Occipital lobe (tissue), 1 donor: ENCODE measurements at regions not wholly inside any gene's neighbourhood (a gene's known extent, or its start where the extent isn't known, plus 50 kb on each side); places are given as distances from the start of the nearest gene placed in this dataset.
"Not testable (repeated sequence)": the region's sequence is repeated elsewhere in the genome, so short reads cannot be mapped to it uniquely, and the experiment has no call there.

Source experiments
- DNase-seq: peaks from one replicate; lab custom pipeline; 2025; lab: John Stamatoyannopoulos, UW

DNA sequence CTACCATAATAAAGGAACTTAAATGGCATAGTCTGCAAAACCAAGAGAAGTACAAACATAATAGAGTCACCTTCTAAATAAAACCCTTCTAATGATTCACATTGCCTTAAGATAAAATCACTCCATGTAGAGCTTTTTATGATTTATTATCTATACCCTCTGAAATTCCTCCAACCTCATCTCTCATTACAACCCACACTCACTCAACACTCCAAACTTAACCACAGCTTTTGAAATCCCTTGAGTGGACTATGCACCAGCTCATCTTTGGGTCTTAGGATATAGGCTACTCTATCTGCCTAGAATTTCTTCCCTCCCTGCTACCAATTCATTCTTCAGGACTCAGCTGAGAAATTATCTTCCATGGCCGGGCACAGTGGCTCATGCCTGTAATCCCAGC lies 122.5 kb downstream of the CETN3 start:
- no peak for DNase-seq

GRCh38 chr5:90285581-90285980 lies 124.0 kb downstream of the CETN3 start:
- no peak for DNase-seq

DNA sequence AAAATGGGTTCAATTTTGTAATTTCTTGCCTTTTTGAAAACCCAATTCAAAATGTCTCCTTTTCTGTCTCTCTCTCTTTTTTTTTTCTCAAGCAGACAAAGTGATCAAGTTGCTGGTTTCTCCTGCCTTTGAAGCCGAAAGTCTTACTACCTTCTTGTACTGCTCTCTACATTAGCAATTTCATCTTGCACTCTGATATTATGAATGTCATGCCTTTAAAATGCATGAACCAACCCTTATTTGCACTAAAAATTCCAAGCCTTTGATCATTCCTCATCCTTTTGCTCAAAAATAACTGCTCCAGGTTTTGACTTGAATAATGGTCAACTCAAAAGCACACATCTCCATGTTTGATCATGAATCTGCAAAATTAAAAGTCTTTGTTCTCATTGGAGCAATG lies 125.2 kb downstream of the CETN3 start:
- no peak for DNase-seq

DNA sequence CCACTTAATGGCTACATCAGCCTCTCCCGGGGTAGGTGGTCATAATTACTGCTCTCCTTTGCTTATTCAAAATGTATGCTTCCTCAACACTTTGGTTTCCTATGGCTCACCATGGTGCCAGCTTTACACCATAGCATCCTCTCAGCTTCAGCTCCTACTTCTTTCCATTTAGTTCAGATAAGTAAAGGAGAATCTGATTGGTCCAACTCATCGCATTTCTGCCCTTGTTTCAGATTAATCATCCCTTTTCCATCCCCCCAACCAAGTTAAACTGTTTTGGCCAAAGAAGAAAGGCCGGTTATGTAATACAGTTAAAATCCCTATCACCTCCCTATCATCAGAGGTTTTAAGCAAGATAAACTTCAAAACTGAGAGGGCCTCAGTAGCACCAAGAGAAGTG lies 130.5 kb downstream of the CETN3 start:
- DNase-seq, result no peak

DNA sequence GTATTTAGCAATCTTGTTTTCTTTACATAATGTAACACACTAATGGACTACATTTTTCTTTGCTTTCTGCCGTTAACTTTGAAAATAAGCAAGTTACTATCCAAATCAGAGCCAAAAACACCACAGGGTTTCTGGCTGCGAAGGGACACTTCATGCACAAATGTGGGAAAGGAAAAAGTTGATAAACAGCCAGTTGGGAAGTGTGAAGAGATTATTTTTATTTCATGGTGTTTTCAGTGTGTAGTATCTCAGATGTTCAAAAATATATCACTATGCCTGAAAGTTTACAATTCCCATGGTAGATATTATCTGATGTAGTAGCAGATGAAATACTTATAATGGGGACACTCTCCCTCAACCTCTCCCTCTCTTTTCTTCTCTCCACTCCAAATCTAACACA lies 135.3 kb downstream of the CETN3 start:
- no peak for DNase-seq

GRCh38 chr5:90267646-90268045 lies 141.9 kb downstream of the CETN3 start:
- no peak for DNase-seq

- no peak for DNase-seq
Observed at GRCh38 chr5:90265545-90265857, 144.1 kb downstream of the CETN3 start.

GRCh38 chr5:90264689-90265544 lies 144.6 kb downstream of the CETN3 start:
- DNase-seq, result peak; percentile 43

DNA sequence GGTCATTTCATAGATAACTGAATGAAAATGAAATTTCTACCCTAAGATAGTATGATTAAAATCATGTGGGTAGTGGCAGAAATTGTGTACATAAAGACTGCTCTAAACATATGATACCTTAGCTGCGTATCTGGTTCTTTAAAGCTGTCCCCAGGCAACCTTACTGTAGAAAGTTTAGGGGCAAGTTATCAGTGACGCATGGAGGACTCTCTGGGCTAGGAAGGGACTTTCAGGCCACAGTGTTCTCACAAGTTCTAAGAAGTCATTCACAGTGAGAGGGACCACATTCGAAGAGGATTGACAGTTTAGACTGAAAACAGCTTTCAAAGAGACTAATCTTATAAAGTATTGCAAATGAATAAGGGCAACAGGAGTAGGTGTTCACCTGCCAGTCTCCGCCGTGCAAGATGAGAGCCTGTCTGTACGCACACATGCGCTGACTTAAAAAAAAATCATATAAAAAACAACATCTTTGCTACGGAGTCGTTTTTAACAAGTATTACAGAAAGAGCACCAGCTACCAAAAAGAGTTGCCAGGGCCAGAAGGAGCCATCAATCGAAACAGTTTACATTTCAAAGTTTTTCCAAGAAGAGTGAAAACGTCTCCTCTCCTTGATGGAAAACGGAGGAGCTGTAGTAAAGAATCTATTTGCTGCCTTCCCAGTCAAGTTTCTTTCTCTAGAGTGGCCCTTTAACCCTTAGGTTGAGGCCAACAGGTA lies 146.3 kb downstream of the CETN3 start:
- no peak for DNase-seq

DNA sequence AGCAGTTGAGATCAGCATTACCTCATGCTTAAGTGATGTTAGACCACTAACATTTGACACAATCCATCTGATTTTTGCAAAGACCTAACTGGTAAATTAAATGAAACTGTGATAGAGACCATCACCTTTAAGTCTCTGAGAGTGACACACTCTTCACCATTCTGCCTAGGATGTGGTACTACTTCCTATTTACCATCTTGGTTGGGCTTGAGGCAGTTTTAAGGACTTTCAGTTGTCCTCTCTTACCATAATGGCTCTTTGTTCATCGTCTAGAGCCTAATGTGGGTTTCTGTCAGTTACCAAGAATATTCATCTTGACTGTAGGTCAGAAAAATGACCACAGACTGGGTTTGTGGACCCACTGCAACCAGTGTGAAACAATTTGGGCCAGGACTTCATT lies 158.1 kb downstream of the CETN3 start:
- no peak for DNase-seq

DNA sequence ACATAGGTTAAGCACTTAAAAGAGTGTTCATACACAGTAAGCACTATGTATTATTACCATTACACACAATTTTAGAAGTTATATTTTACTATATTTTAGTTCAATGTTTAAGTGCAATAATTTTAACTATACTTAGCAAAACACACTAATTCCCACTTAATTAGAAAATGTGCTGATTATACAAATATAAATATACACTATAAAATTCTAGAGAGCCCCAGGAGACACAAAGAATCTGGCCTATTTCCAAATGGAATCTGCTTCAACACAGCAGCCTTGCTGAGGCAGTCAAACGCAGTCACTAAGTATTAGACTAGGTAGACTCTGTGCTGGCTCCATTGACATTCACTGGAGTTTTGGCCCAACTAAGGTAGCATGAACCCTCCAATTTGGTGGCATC lies 160.9 kb downstream of the CETN3 start:
- DNase-seq, result no peak

DNA sequence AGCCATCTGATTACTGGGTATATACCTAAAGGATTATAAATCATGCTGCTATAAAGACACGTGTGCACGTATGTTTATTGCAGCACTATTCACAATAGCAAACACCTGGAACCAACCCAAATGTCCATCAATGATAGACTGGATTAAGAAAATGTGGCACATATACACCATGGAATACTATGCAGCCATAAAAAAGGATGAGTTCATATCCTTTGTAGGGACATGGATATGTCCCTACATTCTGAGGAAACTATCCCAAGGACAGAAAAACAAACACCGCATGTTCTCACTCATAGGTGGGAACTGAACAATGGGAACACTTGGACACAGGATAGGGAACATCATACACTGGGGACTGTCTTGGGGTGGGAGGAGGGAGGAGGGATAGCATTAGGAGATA lies 165.7 kb downstream of the CETN3 start:
- not testable (repeated sequence) for DNase-seq

DNA sequence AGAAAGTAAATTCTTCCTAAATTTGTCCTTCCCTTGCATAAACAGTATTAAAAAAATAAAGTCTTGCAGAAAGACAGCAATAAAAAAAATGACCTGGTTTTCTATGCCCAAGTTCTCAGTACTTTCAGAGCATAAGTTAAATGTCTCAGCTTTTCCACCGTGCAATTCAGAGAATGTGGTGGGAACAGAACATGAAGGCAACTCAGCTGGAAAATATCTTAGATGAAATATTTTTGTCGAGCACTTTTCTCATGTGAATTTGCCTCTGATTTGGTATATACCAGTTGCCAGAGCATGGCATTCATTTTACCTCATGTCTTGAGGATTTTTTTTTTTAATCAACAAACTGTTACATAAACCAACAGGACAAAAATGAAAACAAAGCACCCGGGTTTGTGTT lies 176.1 kb downstream of the CETN3 start:
- DNase-seq, result no peak

- DNase-seq, result no peak
Observed at GRCh38 chr5:90231688-90232087, 177.9 kb downstream of the CETN3 start.

DNA sequence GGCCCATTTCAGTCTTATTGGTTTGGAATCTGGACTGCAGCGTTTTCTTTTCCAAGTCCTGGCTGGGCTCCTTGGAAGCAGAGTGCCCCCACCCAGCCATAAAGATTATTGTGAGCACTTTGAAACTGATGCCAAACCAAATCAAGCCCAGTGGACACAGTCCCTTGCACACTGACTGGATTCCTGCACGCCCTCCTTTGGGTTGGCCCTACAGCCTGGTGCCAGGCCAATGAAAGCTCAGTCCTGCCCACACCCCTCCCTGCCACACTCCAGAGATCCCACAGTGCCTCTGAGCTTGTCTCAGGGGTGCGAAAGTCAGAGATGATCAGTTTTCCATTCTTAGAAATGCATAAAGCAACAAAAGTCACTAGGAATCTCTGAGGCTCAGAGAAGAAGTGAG lies 181.9 kb downstream of the CETN3 start:
- no peak for DNase-seq

DNA sequence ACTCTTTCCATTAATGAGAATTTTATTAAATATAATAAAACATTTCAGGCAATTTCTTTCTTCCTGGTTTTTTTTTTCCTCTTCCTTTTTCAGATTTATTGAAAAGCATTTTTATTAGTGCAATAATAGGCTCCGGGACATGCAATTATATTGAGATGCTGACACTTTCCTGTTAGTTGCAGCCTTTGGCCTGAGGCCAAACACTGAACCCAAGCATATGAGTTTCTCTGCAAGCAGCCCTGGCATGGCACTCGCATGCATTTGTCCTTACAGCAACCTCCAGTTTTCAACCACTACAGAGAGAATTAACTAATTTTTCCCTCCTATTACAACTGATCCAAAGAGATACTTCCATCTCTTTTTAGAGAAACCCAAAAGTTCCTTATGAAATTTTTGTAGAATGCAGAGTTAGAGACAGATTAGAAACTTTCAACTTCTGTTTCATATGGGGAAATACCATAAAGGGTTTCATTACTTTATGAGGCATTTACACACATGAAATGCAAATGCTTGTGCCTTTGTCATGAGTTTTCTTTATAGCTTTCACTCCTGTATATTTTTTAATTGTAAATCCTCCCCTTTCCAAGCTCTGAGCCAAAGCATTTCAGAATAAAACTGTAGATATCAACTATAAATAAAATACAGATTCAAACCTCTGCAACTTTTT lies 183.0 kb downstream of the CETN3 start:
- DNase-seq, result no peak

DNA sequence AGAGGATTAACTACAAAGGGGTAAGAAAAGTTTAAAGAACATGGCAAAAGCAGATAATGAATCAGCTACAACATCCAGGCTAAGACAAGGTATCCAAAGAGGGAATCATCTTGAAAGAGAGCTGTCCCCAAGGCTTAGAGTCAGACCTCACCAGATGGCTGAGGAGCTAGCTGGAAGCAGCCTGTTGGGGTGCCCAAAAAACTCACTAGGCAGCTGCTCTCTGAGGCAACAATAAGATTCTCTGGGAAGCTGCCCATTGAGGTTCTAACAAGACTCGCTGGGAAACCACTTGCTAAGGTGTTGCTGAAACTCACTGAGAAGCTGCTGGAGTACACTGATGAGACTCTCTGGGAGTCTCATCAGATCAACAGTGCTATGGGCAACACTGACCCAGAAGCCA lies 185.2 kb downstream of the CETN3 start:
- DNase-seq, result no peak

DNA sequence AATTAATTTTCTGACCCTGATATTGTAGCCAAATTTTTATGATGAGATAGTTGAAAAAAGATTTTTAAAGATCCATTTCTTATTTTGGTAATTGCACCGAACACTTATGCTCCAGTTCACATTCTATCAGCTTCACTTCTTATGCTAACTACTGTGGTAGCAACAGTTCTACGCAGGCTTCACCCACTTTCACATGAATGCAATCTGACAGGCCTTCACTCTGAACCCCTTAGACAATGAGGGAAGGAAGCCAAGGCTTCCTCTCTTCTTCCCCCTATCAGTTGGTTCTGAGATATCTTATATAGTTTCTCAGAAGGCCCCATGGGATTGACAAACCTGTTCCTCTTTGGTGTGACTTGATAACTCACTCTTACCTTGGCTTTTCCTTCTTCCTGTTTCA lies 185.8 kb downstream of the CETN3 start:
- no peak for DNase-seq

DNA sequence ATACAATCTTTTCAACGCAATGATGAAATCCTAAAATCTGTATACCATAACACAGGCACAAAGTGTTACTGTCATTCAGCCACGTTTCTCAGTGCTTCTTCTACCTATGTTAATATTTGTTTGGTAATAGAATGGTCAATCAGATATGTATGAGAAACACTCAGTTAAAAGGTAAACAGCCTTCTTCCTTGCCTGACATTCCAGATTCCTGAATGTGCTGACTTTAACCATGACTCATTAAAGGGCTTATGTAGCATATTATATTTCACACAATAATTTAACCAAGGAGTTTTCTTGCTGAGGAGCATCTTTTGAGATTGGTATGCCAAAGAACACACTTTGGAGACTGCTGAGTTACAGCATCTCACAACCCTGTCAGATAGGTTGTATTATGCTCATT lies 187.6 kb downstream of the CETN3 start:
- DNase-seq, result no peak

DNA sequence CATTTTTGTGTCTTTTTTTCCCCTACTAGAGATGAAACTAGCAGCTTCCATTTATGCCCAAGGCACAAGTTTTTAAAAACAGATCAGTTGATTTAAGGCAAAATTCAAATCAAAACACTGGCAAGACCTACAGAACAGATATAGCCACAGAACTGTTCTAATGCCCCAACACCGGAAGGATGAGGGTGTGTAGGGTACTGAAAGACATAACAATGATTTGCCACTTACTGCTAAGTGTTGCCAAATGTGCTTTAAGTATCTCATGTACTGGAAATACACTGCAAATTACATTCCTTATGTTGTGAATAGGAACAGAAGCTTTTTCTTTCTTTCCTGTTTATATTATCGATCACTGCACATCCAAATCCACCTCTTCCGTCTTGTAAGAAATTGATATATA lies 189.0 kb downstream of the CETN3 start:
- DNase-seq, result no peak

DNA sequence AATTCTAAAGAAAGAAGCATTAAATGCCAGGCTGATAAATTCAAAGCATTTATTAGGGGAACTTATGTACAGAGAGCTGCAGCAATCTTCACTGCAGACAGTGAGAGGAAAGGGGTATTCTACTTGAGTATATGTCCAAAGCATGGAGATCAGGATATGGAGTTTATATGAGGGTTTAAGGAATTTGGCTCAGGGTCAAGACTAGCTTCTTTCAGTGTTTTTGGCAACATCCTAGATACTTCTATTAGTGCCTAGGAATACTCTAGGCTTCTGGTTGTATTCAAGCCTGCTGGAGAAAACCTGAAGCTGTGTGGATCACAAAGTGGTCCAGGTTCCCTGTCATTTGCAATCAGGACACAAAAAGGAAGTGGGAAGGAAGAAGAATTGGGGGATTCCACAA lies 194.6 kb downstream of the CETN3 start:
- no peak for DNase-seq

DNA sequence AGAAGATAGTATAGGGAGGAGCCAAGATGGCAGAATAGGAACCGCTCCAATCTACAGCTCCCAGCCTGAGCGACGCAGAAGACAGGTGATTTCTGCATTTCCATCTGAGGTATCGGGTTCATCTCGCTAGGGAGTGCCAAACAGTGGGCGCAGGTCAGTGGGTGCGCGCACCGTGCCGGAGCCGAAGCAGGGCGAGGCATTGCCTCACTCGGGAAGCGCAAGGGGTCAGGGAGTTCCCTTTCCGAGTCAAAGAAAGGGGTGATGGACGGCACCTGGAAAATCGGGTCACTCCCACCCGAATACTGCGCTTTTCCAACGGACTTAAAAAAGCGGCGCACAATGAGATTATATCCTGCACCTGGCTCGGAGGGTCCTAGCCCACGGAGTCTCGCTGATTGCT lies 201.2 kb downstream of the CETN3 start:
- DNase-seq, result not testable (repeated sequence)

DNA sequence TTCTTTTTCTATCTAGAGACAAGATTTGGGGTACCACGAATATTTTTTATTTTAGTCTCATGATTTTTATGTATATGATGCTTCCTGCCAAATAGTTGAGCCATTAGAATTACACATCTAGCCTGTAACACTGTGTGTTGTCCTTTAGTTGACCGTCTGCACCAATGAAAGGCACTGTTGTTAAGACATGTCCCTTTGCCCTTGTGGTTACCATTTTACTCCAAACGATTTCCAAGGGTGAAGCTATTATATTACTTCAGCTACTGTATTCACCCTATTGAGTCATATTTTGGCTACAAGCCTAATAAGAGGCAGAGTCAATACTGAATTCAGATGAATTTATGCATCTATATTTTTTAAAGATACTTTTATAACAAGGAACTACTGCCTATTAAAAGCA lies 207.6 kb downstream of the CETN3 start:
- no peak for DNase-seq
